ENCODE measurements at regions not wholly inside any gene's neighbourhood (a gene's known extent, or its start where the extent isn't known, plus 50 kb on each side); places are given as distances from the start of the nearest gene placed in this dataset.

DNA sequence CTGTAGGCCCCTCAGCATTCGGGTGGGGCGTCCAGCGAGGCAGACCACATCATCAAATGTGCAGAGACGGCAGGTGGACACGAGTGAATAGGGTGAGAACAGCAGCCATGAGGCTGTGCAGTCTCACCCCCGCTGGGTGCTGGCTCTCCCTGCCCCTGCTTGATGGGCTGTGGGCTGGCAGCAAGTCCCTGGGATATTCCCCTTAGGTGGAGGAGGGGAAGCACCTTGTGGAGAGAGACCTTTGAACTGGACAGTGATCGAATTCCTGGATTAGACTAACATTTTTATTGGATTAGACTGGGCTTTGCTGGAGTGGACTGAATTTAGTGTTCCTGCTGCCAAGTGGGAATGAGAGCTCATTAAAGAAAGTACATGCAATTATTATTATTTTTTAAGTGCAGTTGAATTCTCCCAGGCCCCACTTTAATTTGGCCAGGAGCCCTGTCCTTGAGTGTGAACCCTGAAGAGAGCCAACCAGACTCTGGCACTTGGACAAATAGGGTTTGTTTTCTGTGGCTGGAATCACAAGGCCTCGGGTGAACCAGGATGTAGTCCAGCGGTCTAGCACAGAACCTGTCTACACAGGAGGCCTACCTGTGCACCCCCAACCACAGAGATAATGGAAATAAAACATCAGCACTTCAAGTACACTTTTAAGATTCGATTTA lies 193.1 kb downstream of the ABHD5 start:
- Mint-ChIP-seq H3K4me1 (ENCODE audit: low read depth) (no peaks in the 10 kb centered on the region), H3K27ac (no peak overlapping the region), H3K4me3 (no peak overlapping the region), H3K27me3 (peaks cover 13% of the 10 kb centered on the region), H3K36me3 (ENCODE audit: low read depth) (no peaks in the 10 kb centered on the region), H3K9me3 (no peaks in the 10 kb centered on the region)
- DNase-seq: no peak

- Mint-ChIP-seq H3K9me3 (no peaks in the 10 kb centered on the region), H3K27ac (no peak overlapping the region), H3K4me3 (no peak overlapping the region), H3K36me3 (ENCODE audit: low read depth) (no peaks in the 10 kb centered on the region), H3K27me3 (peaks cover 16% of the 10 kb centered on the region), H3K4me1 (ENCODE audit: low read depth) (no peaks in the 10 kb centered on the region)
- no peak for DNase-seq
Observed at GRCh38 chr3:43884581-43884980, 193.8 kb downstream of the ABHD5 start.

DNA sequence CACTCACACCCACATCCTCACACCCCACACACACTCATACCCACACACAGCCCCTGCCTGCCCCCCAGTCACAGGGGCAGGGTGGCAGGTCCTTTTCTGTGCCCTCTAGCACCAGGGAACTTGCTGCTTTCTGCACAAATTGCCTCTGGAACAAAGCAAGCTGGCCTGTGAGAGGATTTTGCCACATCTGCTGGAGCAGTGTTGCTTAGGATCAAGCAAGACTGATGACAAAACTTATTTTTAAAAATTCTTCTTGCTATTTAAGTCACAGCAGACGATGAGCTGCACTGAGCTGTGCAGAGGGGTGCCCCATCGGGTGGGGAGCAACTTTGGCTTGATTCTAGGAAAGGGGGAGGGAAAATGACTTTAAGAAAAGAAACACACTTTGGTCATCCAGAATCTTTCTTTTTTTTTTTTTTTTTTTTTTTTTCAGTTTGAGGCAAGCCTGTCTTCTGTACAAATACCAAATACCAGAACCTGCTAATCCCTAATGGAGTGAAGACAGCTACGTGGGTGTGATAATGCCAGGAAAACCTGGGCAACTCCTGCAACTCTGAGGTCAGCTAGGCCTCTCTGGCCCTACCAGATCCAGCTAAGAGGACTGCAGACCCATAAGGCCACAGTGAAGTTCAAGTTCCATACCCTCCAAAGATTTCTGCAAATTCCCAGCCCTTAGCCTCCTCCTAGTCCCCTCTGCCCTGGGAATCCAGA lies 195.3 kb downstream of the ABHD5 start:
- Mint-ChIP-seq H3K4me1 (ENCODE audit: low read depth) (no peaks in the 10 kb centered on the region), H3K27ac (no peak overlapping the region), H3K36me3 (ENCODE audit: low read depth) (no peaks in the 10 kb centered on the region), H3K9me3 (no peaks in the 10 kb centered on the region), H3K4me3 (no peak overlapping the region), H3K27me3 (peaks cover 22% of the 10 kb centered on the region)
- DNase-seq: no peak

DNA sequence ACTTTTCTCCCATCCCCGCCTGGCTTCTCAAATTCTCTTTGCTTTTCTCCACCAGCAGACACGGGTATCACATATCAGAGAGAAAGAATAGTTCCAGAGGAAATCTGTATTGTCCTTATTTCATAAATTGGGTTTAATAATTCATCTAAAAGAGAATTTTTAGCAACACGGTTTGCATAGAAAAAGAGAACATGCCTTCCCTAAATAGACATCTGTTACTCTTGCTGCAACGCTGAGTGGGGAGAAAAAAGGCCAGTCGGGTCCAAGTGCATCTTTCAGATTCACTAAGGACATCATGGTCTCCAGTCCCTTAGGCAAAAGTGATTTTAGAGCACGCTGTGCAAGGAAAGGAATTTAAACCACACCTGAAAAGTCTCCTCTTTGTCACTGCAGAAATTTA lies 201.3 kb downstream of the ABHD5 start:
- Mint-ChIP-seq H3K4me3 (no peak overlapping the region), H3K27ac (no peak overlapping the region), H3K36me3 (ENCODE audit: low read depth) (no peaks in the 10 kb centered on the region), H3K4me1 (ENCODE audit: low read depth) (peaks cover 14% of the 10 kb centered on the region), H3K27me3 (peaks cover 76% of the 10 kb centered on the region), H3K9me3 (no peaks in the 10 kb centered on the region)
- no peak for DNase-seq

GRCh38 chr3:43892526-43892925 lies 201.8 kb downstream of the ABHD5 start:
- H3K4me1 Mint-ChIP-seq (ENCODE audit: low read depth): peaks cover 14% of the 10 kb centered on the region
- H3K9me3 Mint-ChIP-seq: no peaks in the 10 kb centered on the region
- no peak overlapping the region for H3K27ac Mint-ChIP-seq
- H3K36me3 Mint-ChIP-seq (ENCODE audit: low read depth): no peaks in the 10 kb centered on the region
- no peak for DNase-seq
- peaks cover 77% of the 10 kb centered on the region for H3K27me3 Mint-ChIP-seq
- no peak overlapping the region for H3K4me3 Mint-ChIP-seq

DNA sequence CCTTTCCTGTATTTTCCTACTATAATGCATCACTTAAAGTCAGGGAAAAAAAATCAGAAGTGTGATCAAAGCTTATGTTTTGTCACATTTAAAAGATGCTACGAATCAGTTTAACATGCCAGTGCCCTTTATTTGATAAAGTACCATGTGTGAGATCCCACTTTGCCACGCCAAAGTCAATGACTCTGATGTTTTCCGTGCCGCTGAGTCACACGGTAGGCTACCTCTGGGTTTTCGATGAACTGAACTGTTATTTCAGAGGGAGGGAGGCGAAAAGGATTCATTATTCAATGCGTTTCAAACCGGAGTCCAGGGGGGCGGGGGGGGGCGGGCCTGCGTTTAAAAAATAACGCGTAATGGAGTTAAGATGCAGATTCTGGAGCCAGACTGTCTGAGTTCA lies 203.0 kb downstream of the ABHD5 start:
- H3K9me3 Mint-ChIP-seq: no peaks in the 10 kb centered on the region
- H3K4me3 Mint-ChIP-seq: peak overlapping the region; percentile 75
- H3K4me1 Mint-ChIP-seq (ENCODE audit: low read depth): peaks cover 14% of the 10 kb centered on the region
- H3K27me3 Mint-ChIP-seq: peaks cover 82% of the 10 kb centered on the region
- peak; percentile 35 for DNase-seq
- no peaks in the 10 kb centered on the region for H3K36me3 Mint-ChIP-seq (ENCODE audit: low read depth)
- H3K27ac Mint-ChIP-seq: no peak overlapping the region

GRCh38 chr3:43894176-43895049 lies 203.7 kb downstream of the ABHD5 start:
- H3K27me3 Mint-ChIP-seq: peaks cover 84% of the 10 kb centered on the region
- H3K4me3 Mint-ChIP-seq: peak overlapping the region; percentile 75
- H3K36me3 Mint-ChIP-seq (ENCODE audit: low read depth): no peaks in the 10 kb centered on the region
- H3K9me3 Mint-ChIP-seq: no peaks in the 10 kb centered on the region
- H3K27ac Mint-ChIP-seq: peak overlapping the region; percentile 50
- peak; percentile 64 for DNase-seq
- H3K4me1 Mint-ChIP-seq (ENCODE audit: low read depth): peaks cover 14% of the 10 kb centered on the region

DNA sequence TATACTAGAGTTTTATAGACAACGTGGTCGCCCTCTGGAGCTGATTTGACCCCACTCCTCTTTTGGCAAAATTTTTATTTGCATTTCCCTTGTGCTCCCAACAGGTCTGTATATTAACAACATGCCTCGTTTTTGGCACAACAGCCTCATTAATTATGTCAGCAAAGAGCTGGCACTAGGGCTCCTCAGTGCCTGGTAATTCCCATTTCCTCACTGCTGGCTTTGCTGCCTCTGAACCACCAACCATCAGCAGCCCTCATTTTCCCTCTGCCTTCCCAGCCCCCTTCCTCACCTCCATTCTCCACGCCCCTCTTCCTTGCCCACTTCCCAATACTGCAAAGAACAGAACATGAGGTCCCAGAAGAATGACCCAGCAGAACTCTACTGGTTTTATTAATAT lies 204.8 kb downstream of the ABHD5 start:
- Mint-ChIP-seq H3K9me3 (no peaks in the 10 kb centered on the region), H3K4me3 (no peak overlapping the region)

GRCh38 chr3:43902415-43902814 lies 211.7 kb downstream of the ABHD5 start:
- H3K27me3 Mint-ChIP-seq: peaks cover 56% of the 10 kb centered on the region
- DNase-seq: no peak
- H3K4me1 Mint-ChIP-seq (ENCODE audit: low read depth): no peaks in the 10 kb centered on the region
- H3K36me3 Mint-ChIP-seq (ENCODE audit: low read depth): no peaks in the 10 kb centered on the region
- H3K4me3 Mint-ChIP-seq: no peak overlapping the region
- no peaks in the 10 kb centered on the region for H3K9me3 Mint-ChIP-seq
- H3K27ac Mint-ChIP-seq: no peak overlapping the region

More for the DNA sequence above, 204.8 kb downstream of the ABHD5 start:
- Mint-ChIP-seq H3K4me1 (ENCODE audit: low read depth) (peaks cover 14% of the 10 kb centered on the region), H3K36me3 (ENCODE audit: low read depth) (no peaks in the 10 kb centered on the region), H3K27me3 (peaks cover 80% of the 10 kb centered on the region), H3K27ac (no peak overlapping the region)
- DNase-seq: no peak

DNA sequence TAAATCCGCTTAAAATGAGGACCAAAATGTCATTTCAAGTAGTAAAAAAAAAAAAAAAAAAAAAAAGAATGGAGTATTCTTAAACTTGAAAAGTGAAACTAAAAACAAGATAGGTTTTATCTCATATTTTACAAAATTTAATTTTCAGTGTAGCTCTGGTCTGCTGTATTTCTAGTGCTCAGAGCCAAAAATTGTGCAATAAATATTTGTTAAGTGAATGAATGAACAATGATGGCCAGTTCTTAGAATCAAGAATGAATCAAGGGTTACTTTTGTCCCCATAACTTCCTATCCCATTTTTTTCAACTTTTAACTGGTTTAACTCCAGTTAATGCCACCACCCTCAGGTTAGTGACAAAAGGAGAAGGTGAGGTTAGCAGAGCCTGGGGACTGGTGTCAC lies 214.4 kb downstream of the ABHD5 start:
- Mint-ChIP-seq H3K27ac (no peak overlapping the region), H3K4me3 (no peak overlapping the region), H3K9me3 (no peaks in the 10 kb centered on the region), H3K4me1 (ENCODE audit: low read depth) (no peaks in the 10 kb centered on the region), H3K27me3 (peaks cover 37% of the 10 kb centered on the region), H3K36me3 (ENCODE audit: low read depth) (no peaks in the 10 kb centered on the region)
- no peak for DNase-seq

GRCh38 chr3:43906849-43907507 lies 216.2 kb downstream of the ABHD5 start:
- Mint-ChIP-seq H3K27me3 (peaks cover 22% of the 10 kb centered on the region), H3K4me3 (no peak overlapping the region), H3K36me3 (ENCODE audit: low read depth) (no peaks in the 10 kb centered on the region), H3K4me1 (ENCODE audit: low read depth) (no peaks in the 10 kb centered on the region), H3K27ac (no peak overlapping the region), H3K9me3 (no peaks in the 10 kb centered on the region)
- DNase-seq: no peak

GRCh38 chr3:43907508-43907858 lies 216.7 kb downstream of the ABHD5 start:
- Mint-ChIP-seq H3K4me1 (ENCODE audit: low read depth) (no peaks in the 10 kb centered on the region), H3K27ac (no peak overlapping the region), H3K9me3 (no peaks in the 10 kb centered on the region), H3K27me3 (peaks cover 19% of the 10 kb centered on the region), H3K4me3 (no peak overlapping the region), H3K36me3 (ENCODE audit: low read depth) (no peaks in the 10 kb centered on the region)
- DNase-seq: no peak

- Mint-ChIP-seq H3K27ac (no peak overlapping the region), H3K9me3 (no peaks in the 10 kb centered on the region)
Observed at GRCh38 chr3:43908456-43908855, 217.7 kb downstream of the ABHD5 start.

DNA sequence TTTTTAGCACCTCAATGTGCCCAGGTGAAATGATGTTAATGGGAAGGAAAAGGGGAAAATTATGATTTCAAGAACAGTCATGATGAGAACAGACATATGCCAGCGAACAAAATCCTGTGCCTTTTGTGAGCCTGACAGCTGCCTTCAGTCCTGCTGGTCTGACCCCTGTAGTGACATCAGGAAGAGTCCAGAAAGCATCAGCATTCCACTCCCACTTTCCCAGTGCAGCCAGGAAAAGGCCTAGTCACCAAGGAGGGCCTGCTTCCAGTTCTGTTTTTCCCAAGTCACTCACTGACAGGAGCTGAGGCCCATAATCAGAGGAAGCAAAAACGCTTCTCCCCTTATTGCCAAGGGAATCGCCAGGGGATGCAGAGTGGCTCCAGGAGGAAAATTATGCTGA lies 218.4 kb downstream of the ABHD5 start:
- H3K36me3 Mint-ChIP-seq (ENCODE audit: low read depth): no peaks in the 10 kb centered on the region
- no peak overlapping the region for H3K27ac Mint-ChIP-seq
- no peaks in the 10 kb centered on the region for H3K9me3 Mint-ChIP-seq
- H3K27me3 Mint-ChIP-seq: peaks cover 15% of the 10 kb centered on the region
- peaks cover 9% of the 10 kb centered on the region for H3K4me1 Mint-ChIP-seq (ENCODE audit: low read depth)
- no peak overlapping the region for H3K4me3 Mint-ChIP-seq
- DNase-seq: no peak

More at GRCh38 chr3:43908456-43908855, 217.7 kb downstream of the ABHD5 start:
- Mint-ChIP-seq H3K36me3 (ENCODE audit: low read depth) (no peaks in the 10 kb centered on the region), H3K27me3 (peaks cover 19% of the 10 kb centered on the region), H3K4me1 (ENCODE audit: low read depth) (peaks cover 4% of the 10 kb centered on the region), H3K4me3 (no peak overlapping the region)
- no peak for DNase-seq

Measured in activated T-cell treated with anti-CD3 and anti-CD28 coated beads, Interleukin-2, amount 50 U/mL, for 24 hours (primary cell).